Ovary (tissue), 3 donors: ENCODE measurements at regions not wholly inside any gene's neighbourhood (a gene's known extent, or its start where the extent isn't known, plus 50 kb on each side); places are given as distances from the start of the nearest gene placed in this dataset.

Experiments
- EP300 ChIP-seq: sonication (generic); formaldehyde crosslinking; IDR thresholded peaks from one replicate; pipeline ENCODE4 v1.6.1; 2017; ENCODE audit warnings: antibody characterized with exemption
- POLR2A ChIP-seq: fragments of 450-650 bp; IDR thresholded peaks from one replicate; pipeline ENCODE4 v1.6.1; 2017; ENCODE audit warnings: antibody characterized with exemption, mild to moderate bottlenecking, moderate library complexity
- TF ChIP-seq, protein P1 (sequence below), 3 donors: fragments of 450-650 bp in 2 of 3; fragments of 200-600 bp in 1 of 3; IDR thresholded peaks; one replicate each; pipeline versions ENCODE4 v1.5.1 to v1.8.0; 2016 to 2022; ENCODE audit warnings: antibody characterized with exemption in 3 of 3, mild to moderate bottlenecking in 1 of 3
- donor health status: DM: no; HTN: no; CAD: no.

DNA sequence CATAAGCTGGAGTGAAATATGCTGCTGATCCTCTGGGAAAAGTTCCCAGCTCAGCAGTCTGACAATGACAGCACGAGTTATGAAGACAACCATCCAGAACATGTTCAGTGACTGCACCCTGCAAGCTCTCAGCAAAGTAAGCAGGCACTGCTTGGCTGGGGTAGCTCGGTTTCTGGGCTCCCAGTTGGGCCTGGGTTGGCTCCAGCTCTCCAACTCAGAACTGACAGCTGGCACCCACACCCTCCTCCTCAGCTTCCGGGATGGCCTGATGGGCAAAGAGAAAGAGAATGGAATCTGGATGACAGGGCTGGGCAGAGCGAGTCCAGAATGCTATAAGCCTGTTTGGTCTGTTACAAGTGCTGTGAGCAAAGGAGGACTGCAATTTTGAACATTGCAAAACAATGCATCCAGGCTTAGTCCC, 185.0 kb downstream of the CSNK1G3 start:
- TF ChIP-seq, protein P1, sequence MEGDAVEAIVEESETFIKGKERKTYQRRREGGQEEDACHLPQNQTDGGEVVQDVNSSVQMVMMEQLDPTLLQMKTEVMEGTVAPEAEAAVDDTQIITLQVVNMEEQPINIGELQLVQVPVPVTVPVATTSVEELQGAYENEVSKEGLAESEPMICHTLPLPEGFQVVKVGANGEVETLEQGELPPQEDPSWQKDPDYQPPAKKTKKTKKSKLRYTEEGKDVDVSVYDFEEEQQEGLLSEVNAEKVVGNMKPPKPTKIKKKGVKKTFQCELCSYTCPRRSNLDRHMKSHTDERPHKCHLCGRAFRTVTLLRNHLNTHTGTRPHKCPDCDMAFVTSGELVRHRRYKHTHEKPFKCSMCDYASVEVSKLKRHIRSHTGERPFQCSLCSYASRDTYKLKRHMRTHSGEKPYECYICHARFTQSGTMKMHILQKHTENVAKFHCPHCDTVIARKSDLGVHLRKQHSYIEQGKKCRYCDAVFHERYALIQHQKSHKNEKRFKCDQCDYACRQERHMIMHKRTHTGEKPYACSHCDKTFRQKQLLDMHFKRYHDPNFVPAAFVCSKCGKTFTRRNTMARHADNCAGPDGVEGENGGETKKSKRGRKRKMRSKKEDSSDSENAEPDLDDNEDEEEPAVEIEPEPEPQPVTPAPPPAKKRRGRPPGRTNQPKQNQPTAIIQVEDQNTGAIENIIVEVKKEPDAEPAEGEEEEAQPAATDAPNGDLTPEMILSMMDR (IDR thresholded peaks at IDR 0.05): no peak
- TF ChIP-seq EP300: no peak
- TF ChIP-seq POLR2A: no peak
